HEK293T (cell line): ENCODE measurements at regions not wholly inside any gene's neighbourhood (a gene's known extent, or its start where the extent isn't known, plus 50 kb on each side); places are given as distances from the start of the nearest gene placed in this dataset.

Experiments
- CTCF ChIA-PET: fragments of 350-600 bp; formaldehyde crosslinking; extraction: SDS; loops from one replicate; lab custom pipeline; 2021; ENCODE audit warnings: antibody characterized with exemption, inconsistent platforms; lab: Yijun Ruan, JAX
- POLR2A ChIA-PET: fragments of 350-600 bp; formaldehyde crosslinking; extraction: SDS; loops from one replicate; lab custom pipeline; 2020; ENCODE audit warnings: antibody characterized with exemption, inconsistent platforms; lab: Yijun Ruan, JAX
- DNase-seq: peaks from one replicate; pipeline ENCODE4 v3.0.0; 2012; ENCODE audit warnings: mixed read lengths; ENCODE audit errors: extremely low spot score
- ARNT ChIP-seq: fragments of 450-650 bp; IDR thresholded peaks from 2 replicates; pipeline ENCODE4 v1.6.1; 2017; ENCODE audit warnings: mild to moderate bottlenecking
- BHLHE40 ChIP-seq: fragments of 450-650 bp; IDR thresholded peaks from 2 replicates; pipeline ENCODE4 v1.6.1; 2016; ENCODE audit warnings: mild to moderate bottlenecking, moderate library complexity, borderline replicate concordance
- CTBP1 ChIP-seq: fragments of 450-650 bp; IDR thresholded peaks from 2 replicates; pipeline ENCODE4 v1.6.1; 2016; ENCODE audit warnings: borderline replicate concordance
- ELF4 ChIP-seq: fragments of 450-650 bp; IDR thresholded peaks from 2 replicates; pipeline ENCODE4 v1.6.1; 2017; ENCODE audit warnings: antibody characterized with exemption
- FOXA1 ChIP-seq: fragments of 450-650 bp; IDR thresholded peaks from 2 replicates; pipeline ENCODE4 v1.6.1; 2016; ENCODE audit warnings: mild to moderate bottlenecking
- FOXK2 ChIP-seq: fragments of 450-650 bp; IDR thresholded peaks from 2 replicates; pipeline ENCODE4 v1.6.1; 2016; ENCODE audit warnings: mild to moderate bottlenecking
- FOXM1 ChIP-seq: fragments of 450-650 bp; IDR thresholded peaks from 2 replicates; pipeline ENCODE4 v1.6.1; 2017; ENCODE audit warnings: mild to moderate bottlenecking, borderline replicate concordance
- HDGF ChIP-seq: fragments of 450-650 bp; IDR thresholded peaks from 2 replicates; pipeline ENCODE4 v1.6.1; 2017; ENCODE audit warnings: antibody characterized with exemption, borderline replicate concordance
- L3MBTL2 ChIP-seq: fragments of 450-650 bp; conservative IDR thresholded peaks from 2 replicates; pipeline ENCODE4 v1.6.1; 2016; ENCODE audit warnings: mild to moderate bottlenecking
- LEF1 ChIP-seq: fragments of 450-650 bp; IDR thresholded peaks from 2 replicates; pipeline ENCODE4 v1.6.1; 2017; ENCODE audit warnings: mild to moderate bottlenecking, borderline replicate concordance
- NFRKB ChIP-seq: fragments of 450-650 bp; IDR thresholded peaks from 2 replicates; pipeline ENCODE4 v1.6.1; 2016; ENCODE audit warnings: mild to moderate bottlenecking, moderate library complexity
- SP1 ChIP-seq: fragments of 450-650 bp; IDR thresholded peaks from 2 replicates; pipeline ENCODE4 v1.6.1; 2017
- SUZ12 ChIP-seq: fragments of 450-650 bp; IDR thresholded peaks from 2 replicates; pipeline ENCODE4 v1.6.1; 2016; ENCODE audit warnings: mild to moderate bottlenecking
- TARDBP ChIP-seq: fragments of 450-650 bp; IDR thresholded peaks from 2 replicates; pipeline ENCODE4 v1.6.1; 2016
- ZNF384 ChIP-seq: fragments of 450-650 bp; IDR thresholded peaks from 2 replicates; pipeline ENCODE4 v1.6.1; 2016
- TF ChIP-seq, protein P1 (sequence below): fragments of 450-650 bp; IDR thresholded peaks from 2 replicates; pipeline ENCODE4 v1.6.1; 2016

DNA sequence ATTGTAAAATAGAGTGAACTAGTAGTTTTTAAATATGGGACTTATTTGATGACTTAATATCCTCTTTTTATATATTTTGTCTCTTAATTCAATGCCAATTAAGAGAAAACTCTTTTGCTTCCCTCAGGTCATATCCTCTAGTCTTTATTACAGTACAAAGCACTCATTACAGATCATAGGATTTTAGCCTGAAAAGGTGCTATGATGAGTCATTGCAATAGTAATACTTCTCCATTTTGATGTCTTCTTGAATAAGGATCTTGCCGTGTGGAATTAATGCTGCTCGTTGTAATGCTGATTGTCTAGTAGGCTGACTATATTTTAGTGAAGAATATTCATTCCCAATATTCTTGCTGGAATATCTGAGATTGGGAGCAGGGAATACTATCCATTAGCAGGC, 612.2 kb upstream of the GOLIM4 start:
- ChIA-PET POLR2A (no interaction called here), CTCF (no interaction called here)
- TF ChIP-seq ARNT (no peak), TARDBP (no peak), BHLHE40 (no peak), FOXA1 (no peak), CTBP1 (no peak), HDGF (no peak), LEF1 (no peak), SP1 (no peak), FOXM1 (no peak), FOXK2 (no peak), SUZ12 (no peak), L3MBTL2 (no peak), NFRKB (no peak), ZNF384 (no peak), ELF4 (no peak)
- TF ChIP-seq, protein P1, sequence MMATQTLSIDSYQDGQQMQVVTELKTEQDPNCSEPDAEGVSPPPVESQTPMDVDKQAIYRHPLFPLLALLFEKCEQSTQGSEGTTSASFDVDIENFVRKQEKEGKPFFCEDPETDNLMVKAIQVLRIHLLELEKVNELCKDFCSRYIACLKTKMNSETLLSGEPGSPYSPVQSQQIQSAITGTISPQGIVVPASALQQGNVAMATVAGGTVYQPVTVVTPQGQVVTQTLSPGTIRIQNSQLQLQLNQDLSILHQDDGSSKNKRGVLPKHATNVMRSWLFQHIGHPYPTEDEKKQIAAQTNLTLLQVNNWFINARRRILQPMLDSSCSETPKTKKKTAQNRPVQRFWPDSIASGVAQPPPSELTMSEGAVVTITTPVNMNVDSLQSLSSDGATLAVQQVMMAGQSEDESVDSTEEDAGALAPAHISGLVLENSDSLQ, result no peak
- no peak for DNase-seq

DNA sequence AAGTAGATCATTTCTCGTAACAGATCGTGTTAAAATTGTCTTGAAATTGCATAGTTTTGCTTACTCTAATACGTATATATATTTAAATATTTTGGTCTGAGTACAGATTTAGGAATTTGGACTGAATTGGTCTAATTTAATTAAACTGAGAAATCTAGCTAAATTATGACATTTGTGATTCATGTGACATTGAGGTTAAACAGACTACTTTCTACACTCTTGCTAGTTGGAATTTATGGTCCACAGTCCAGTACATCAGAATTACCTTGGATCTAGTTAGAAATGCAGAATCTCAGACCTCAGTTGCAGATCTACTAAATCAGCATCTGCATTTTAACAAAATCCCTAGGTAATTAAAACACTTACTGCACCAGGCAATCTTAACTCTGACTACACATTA, 609.7 kb upstream of the GOLIM4 start:
- TF ChIP-seq FOXM1, result no peak
- no peak for TF ChIP-seq TARDBP
- no peak for TF ChIP-seq CTBP1
- TF ChIP-seq BHLHE40, result no peak
- no peak for TF ChIP-seq ARNT
- TF ChIP-seq FOXA1, result no peak
- no peak for DNase-seq
- ChIA-PET CTCF (no interaction called here), POLR2A (no interaction called here)

DNA sequence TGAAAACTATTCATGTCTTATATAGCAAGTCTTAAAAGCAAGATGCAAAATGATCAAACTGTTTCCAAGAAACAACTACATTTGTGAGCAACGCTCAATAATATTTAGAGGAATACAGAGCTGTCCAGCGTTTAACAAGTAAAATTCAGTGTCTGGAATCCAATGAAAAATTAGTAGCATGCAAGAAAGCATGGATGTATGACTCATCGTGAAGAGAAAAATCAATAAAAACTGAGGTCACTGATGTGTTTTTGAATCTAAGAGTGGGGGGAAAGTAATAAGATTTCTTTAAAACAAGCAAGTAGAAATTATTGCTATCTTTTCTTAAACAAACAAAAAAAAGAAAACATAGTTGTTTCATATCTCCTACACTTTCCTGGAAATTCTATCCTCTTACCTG, 600.3 kb upstream of the GOLIM4 start:
- CTCF ChIA-PET, result interaction anchor here (0.6 kb wide), 1 partner anchor 453 kb away, joined by 3 read pairs; no protein-coding TSS in a partner anchor
- no peak for DNase-seq

DNA sequence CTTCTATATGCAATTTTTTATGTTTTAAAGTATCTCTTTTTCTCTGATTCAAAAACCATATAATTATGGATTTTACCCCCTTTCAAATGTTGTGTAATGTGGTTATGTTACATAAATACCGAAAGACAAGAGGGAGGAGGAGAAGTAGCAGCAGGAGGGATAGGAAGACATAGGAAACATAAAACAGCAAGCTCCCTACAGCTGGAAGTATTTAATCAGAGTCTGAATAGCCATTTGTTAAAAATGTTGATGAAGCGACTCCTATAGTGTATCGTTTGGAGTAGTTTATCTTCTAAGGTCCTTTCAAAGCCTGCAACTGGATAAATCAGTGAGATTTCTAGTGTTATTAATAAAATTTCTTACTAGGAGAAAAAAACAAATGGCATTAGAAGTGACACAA, 598.1 kb upstream of the GOLIM4 start:
- CTCF ChIA-PET, result no interaction called here
- no peak for DNase-seq
- POLR2A ChIA-PET, result no interaction called here
- TF ChIP-seq ZNF384 (no peak), FOXA1 (no peak), SUZ12 (no peak), L3MBTL2 (no peak), FOXK2 (no peak), HDGF (no peak), SP1 (no peak), ELF4 (no peak), ARNT (no peak), CTBP1 (no peak), BHLHE40 (no peak), FOXM1 (no peak), LEF1 (no peak), NFRKB (no peak), TARDBP (no peak)
- TF ChIP-seq, protein P1, result no peak

More for the DNA sequence above, 600.3 kb upstream of the GOLIM4 start:
- TF ChIP-seq LEF1 (no peak), TARDBP (no peak), CTBP1 (no peak), SP1 (no peak), BHLHE40 (no peak), ZNF384 (no peak), FOXA1 (no peak), ELF4 (no peak), FOXM1 (no peak), SUZ12 (no peak), HDGF (no peak), L3MBTL2 (no peak), ARNT (no peak)
- TF ChIP-seq, protein P1, result no peak
- POLR2A ChIA-PET, result no interaction called here

DNA sequence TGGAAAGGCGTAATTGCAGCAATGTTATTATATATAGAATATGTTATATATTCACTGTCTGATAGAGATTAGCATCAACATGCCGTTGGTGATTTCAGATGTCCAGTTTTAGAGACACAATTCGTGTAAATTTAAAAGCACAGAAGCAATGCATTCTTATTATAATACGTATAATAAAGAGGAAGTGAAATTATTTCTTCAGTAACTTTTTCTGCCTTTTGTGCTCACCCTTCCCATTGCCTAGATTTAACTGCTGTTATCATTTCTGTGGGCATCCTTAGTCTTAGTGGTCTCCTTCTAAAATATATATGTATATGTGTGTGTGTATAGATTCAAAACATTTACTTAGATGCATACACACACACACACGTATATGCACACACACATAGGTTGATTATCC, 592.5 kb upstream of the GOLIM4 start:
- ChIA-PET POLR2A (no interaction called here), CTCF (no interaction called here)
- no peak for DNase-seq
- TF ChIP-seq SP1, result no peak
- TF ChIP-seq, protein P1, result no peak
- no peak for TF ChIP-seq CTBP1
- TF ChIP-seq FOXK2, result no peak
- TF ChIP-seq ZNF384, result no peak
- TF ChIP-seq LEF1, result no peak
- no peak for TF ChIP-seq L3MBTL2
- no peak for TF ChIP-seq FOXA1

DNA sequence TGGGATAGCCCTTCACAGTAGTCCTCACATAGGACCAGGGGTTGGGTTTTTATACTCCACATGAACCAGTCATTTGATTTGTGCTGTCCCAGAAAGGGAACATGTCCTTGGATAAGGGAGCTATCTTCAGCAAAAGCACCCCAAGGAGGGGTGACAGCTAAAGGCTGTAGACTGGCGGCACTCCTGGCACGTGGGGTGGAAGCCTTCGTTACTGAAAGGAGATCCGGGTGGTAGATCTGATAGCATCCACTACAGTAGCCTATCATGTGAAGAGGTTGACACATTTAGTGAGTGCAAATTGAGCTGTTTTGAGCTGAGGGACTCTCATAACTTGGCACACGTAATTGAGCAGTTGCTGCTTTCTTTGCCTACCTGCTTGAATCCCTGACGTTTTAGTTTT, 588.8 kb upstream of the GOLIM4 start:
- TF ChIP-seq NFRKB, result no peak
- POLR2A ChIA-PET, result no interaction called here
- CTCF ChIA-PET, result no interaction called here
- no peak for DNase-seq
